NB4 (cell line): ENCODE measurements at regions not wholly inside any gene's neighbourhood (a gene's known extent, or its start where the extent isn't known, plus 50 kb on each side); places are given as distances from the start of the nearest gene placed in this dataset.

Experiments used
- DNase-seq: peaks from one replicate; pipeline ENCODE4 v3.0.0; 2010; ENCODE audit warnings: low read depth
- H3K4me3 ChIP-seq: one replicate; pipeline ENCODE4 v1.5.1; 2011; ENCODE audit warnings: mild to moderate bottlenecking, low read depth, low read length, moderate library complexity
- MAX ChIP-seq: IDR thresholded peaks from 2 replicates; pipeline ENCODE4 v1.6.1; 2011; ENCODE audit warnings: low read depth, low read length
- MYC ChIP-seq: IDR thresholded peaks from 2 replicates; pipeline ENCODE4 v1.6.1; 2011; ENCODE audit warnings: low read depth, low read length
- POLR2A ChIP-seq: IDR thresholded peaks from 2 replicates; pipeline ENCODE4 v1.6.1; 2011; ENCODE audit warnings: mild to moderate bottlenecking; ENCODE audit not compliant: insufficient read length; ENCODE audit errors: extremely low read depth
- TF ChIP-seq, protein P1 (sequence below): IDR thresholded peaks from one replicate; pipeline ENCODE4 v1.5.1; 2012; ENCODE audit warnings: low read depth, low read length

GRCh38 chr18:53665701-53666100 lies 558.8 kb downstream of the MBD2 start:
- H3K4me3 ChIP-seq, result no peak overlapping the region
- TF ChIP-seq POLR2A (no peak), MAX (no peak), MYC (no peak)
- TF ChIP-seq, protein P1, sequence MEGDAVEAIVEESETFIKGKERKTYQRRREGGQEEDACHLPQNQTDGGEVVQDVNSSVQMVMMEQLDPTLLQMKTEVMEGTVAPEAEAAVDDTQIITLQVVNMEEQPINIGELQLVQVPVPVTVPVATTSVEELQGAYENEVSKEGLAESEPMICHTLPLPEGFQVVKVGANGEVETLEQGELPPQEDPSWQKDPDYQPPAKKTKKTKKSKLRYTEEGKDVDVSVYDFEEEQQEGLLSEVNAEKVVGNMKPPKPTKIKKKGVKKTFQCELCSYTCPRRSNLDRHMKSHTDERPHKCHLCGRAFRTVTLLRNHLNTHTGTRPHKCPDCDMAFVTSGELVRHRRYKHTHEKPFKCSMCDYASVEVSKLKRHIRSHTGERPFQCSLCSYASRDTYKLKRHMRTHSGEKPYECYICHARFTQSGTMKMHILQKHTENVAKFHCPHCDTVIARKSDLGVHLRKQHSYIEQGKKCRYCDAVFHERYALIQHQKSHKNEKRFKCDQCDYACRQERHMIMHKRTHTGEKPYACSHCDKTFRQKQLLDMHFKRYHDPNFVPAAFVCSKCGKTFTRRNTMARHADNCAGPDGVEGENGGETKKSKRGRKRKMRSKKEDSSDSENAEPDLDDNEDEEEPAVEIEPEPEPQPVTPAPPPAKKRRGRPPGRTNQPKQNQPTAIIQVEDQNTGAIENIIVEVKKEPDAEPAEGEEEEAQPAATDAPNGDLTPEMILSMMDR, result no peak
- no peak for DNase-seq

DNA sequence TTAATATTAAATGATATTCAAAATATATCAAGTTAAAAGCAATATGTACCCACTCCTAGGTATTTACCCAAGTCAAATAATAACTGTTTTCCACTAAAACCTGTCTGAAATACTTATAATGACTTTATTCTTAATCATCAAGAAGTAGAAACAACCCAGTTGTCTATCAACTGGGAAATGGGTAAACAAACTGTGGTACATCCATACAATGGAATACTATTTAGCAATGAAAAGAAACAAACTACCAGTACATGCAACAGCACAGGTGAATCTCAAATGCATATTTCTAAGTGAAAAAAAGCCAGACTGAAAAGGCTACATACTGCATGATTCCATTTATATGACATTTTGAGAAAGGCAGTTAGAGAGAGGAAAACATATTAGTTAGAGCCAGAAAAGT lies 559.9 kb downstream of the MBD2 start:
- TF ChIP-seq, protein P1, result no peak
- TF ChIP-seq MAX, result no peak
- no peak for TF ChIP-seq MYC
- no peak for TF ChIP-seq POLR2A
- H3K4me3 ChIP-seq, result no peak overlapping the region
- no peak for DNase-seq

DNA sequence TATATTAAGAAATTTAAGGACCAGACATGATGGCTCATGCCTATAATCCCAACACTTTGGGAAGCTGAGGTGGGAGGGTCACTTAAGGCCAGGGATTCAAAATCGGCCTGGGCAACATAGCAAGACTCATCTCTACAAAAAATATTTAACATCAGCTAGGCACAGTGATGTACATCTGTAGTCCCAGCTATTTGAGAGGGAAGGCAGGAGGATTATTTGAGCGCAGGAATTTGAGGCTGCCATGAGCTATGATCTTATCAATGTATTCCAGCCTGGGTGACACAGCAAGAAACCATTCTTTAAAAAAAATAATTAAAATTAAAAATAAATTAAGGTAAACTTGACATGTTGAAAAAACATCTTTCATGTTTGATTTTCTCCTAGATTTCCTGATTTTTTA lies 564.2 kb downstream of the MBD2 start:
- no peak for TF ChIP-seq MYC
- no peak for TF ChIP-seq MAX
- TF ChIP-seq, protein P1, result no peak
- no peak for TF ChIP-seq POLR2A
- H3K4me3 ChIP-seq, result no peak overlapping the region
- DNase-seq, result no peak

- no peak for DNase-seq
- TF ChIP-seq, protein P1, result no peak
- no peak overlapping the region for H3K4me3 ChIP-seq
Observed at GRCh38 chr18:53657257-53657656, 567.2 kb downstream of the MBD2 start.

GRCh38 chr18:53649621-53650020 lies 574.8 kb downstream of the MBD2 start:
- H3K4me3 ChIP-seq, result no peak overlapping the region
- DNase-seq, result no peak
- TF ChIP-seq MYC, result no peak
- no peak for TF ChIP-seq MAX
- no peak for TF ChIP-seq POLR2A
- TF ChIP-seq, protein P1, result no peak

GRCh38 chr18:53644799-53645471 lies 579.5 kb downstream of the MBD2 start:
- DNase-seq, result no peak
- TF ChIP-seq POLR2A, result no peak
- TF ChIP-seq MYC, result no peak
- TF ChIP-seq, protein P1, result no peak
- TF ChIP-seq MAX, result no peak
- H3K4me3 ChIP-seq, result no peak overlapping the region
